H1 (cell line): ENCODE measurements at regions not wholly inside any gene's neighbourhood (a gene's known extent, or its start where the extent isn't known, plus 50 kb on each side); places are given as distances from the start of the nearest gene placed in this dataset.

Experiments used
- CTCF ChIA-PET: fragments of 300-600 bp; sonication (Branson Sonifier 250); formaldehyde crosslinking; loops from one replicate; lab custom pipeline; 2021; ENCODE audit not compliant: partially characterized antibody; lab: Charles Lee
- POLR2A ChIA-PET: fragments of 300-600 bp; sonication (Branson Sonifier 250); formaldehyde crosslinking; loops from one replicate; lab custom pipeline; 2021; ENCODE audit warnings: inconsistent platforms; ENCODE audit not compliant: partially characterized antibody; lab: Charles Lee
- DNase-seq, 2 experiments: peaks; one replicate each; pipeline versions ENCODE4 v3.0.0 to v3.0.0-alpha.2; 2010 to 2022; ENCODE audit warnings: low spot score in 2 of 2, low read depth in 1 of 2, mixed read lengths in 1 of 2
- FAIRE-seq: peaks from 2 replicates; lab custom pipeline; 2011; peaks lifted over from hg19 to GRCh38; lab: Jason Lieb, UNC
- H2AFZ ChIP-seq: 2 replicates; pipeline ENCODE4 v1.8.1; 2012; ENCODE audit warnings: low read length, inconsistent platforms
- H2AK5ac ChIP-seq: 2 replicates; pipeline ENCODE4 v1.6.1; 2013; ENCODE audit warnings: low read depth, low read length
- H2BK120ac ChIP-seq: replicated peaks from 2 replicates; pipeline ENCODE3; 2013; ENCODE audit warnings: low read depth, low read length, inconsistent platforms
- H2BK12ac ChIP-seq: 2 replicates; pipeline ENCODE4 v1.6.1; 2013; ENCODE audit warnings: low read depth, low read length
- H2BK15ac ChIP-seq: 2 replicates; pipeline ENCODE4 v1.6.1; 2013; ENCODE audit warnings: low read length
- H2BK20ac ChIP-seq: 2 replicates; pipeline ENCODE4 v1.6.1; 2013; ENCODE audit warnings: low read length
- H2BK5ac ChIP-seq: 2 replicates; pipeline ENCODE4 v1.6.1; 2013; ENCODE audit warnings: low read depth, low read length
- H3K14ac ChIP-seq: 2 replicates; pipeline ENCODE4 v1.6.1; 2013; ENCODE audit warnings: inconsistent platforms; ENCODE audit not compliant: insufficient read length
- H3K18ac ChIP-seq: 2 replicates; pipeline ENCODE4 v1.6.1; 2013; ENCODE audit warnings: low read length; ENCODE audit errors: extremely low read depth
- H3K23ac ChIP-seq: 2 replicates; pipeline ENCODE4 v1.6.1; 2013; ENCODE audit warnings: inconsistent platforms; ENCODE audit not compliant: insufficient read length
- H3K23me2 ChIP-seq: 2 replicates; pipeline ENCODE4 v1.6.1; 2013; ENCODE audit warnings: low read depth, low read length
- H3K27ac ChIP-seq: 2 replicates; pipeline ENCODE4 v1.6.1; 2011; ENCODE audit warnings: low read depth, low read length, inconsistent platforms
- H3K27me3 ChIP-seq, 4 experiments: replicated peaks in 1 of 4; 1 replicate in 1 of 4; 2 replicates in 3 of 4; pipeline versions ENCODE4 v1.6.1 to v1.8.1; 2011 to 2013; ENCODE audit warnings: low read length in 3 of 4, mild to moderate bottlenecking in 3 of 4, inconsistent platforms in 2 of 4, mixed read lengths in 2 of 4, moderate library complexity in 1 of 4; ENCODE audit not compliant: control insufficient read depth in 3 of 4, insufficient read depth in 3 of 4; ENCODE audit errors: extremely low read depth in 1 of 4
- H3K36me3 ChIP-seq, 4 experiments: 2 replicates each; pipeline versions ENCODE4 v1.6.1 to v1.8.1; 2011 to 2013; ENCODE audit warnings: mild to moderate bottlenecking in 4 of 4, low read length in 3 of 4, moderate library complexity in 2 of 4, control low read depth in 1 of 4, inconsistent platforms in 1 of 4; ENCODE audit not compliant: insufficient read depth in 4 of 4, control insufficient read depth in 2 of 4
- H3K4ac ChIP-seq: replicated peaks from 2 replicates; pipeline ENCODE3; 2013; ENCODE audit warnings: low read length, low read depth, mixed read lengths, inconsistent platforms; ENCODE audit not compliant: insufficient read length
- H3K4me1 ChIP-seq, 4 experiments: replicated peaks in 1 of 4; 1 replicate in 1 of 4; 2 replicates in 3 of 4; pipeline versions ENCODE4 v1.6.1 to v1.8.1; 2011 to 2013; ENCODE audit warnings: low read length in 3 of 4, inconsistent platforms in 2 of 4, mixed read lengths in 1 of 4; ENCODE audit not compliant: insufficient read depth in 4 of 4, control insufficient read depth in 3 of 4
- H3K4me2 ChIP-seq, 2 experiments: 2 replicates each; pipeline versions ENCODE4 v1.6.1 to v1.8.1; 2011 to 2013; ENCODE audit warnings: low read depth in 2 of 2, low read length in 2 of 2, control low read depth in 1 of 2, inconsistent platforms in 1 of 2, mild to moderate bottlenecking in 1 of 2; ENCODE audit not compliant: insufficient read depth in 1 of 2
- H3K4me3 ChIP-seq, 4 experiments: fragments of 200-600, 300-600 bp in 1 of 4; sonication (generic), shearing (Covaris generic), sonication (Bioruptor Twin) in 1 of 4; 2 replicates each; pipeline versions ENCODE4 v1.5.1 to v1.8.1; 2011 to 2016; ENCODE audit warnings: low read length in 4 of 4, low read depth in 3 of 4, control low read depth in 2 of 4, inconsistent platforms in 2 of 4, mild to moderate bottlenecking in 2 of 4, mixed read lengths in 1 of 4, moderate library complexity in 1 of 4; ENCODE audit not compliant: insufficient read depth in 2 of 4; ENCODE audit errors: extremely low read depth in 1 of 4
- H3K56ac ChIP-seq: replicated peaks from 2 replicates; pipeline ENCODE3; 2013; ENCODE audit warnings: low read depth, mild to moderate bottlenecking, mixed read lengths, low read length, inconsistent platforms; ENCODE audit not compliant: insufficient read length
- H3K79me1 ChIP-seq: 2 replicates; pipeline ENCODE4 v1.6.1; 2013; ENCODE audit warnings: low read depth, low read length, control low read depth
- H3K79me2 ChIP-seq, 2 experiments: 2 replicates each; pipeline versions ENCODE4 v1.6.1 to v1.8.1; 2012 to 2013; ENCODE audit warnings: low read length in 2 of 2, mild to moderate bottlenecking in 2 of 2, inconsistent platforms in 1 of 2; ENCODE audit not compliant: insufficient read depth in 2 of 2, control insufficient read depth in 1 of 2
- H3K9ac ChIP-seq, 4 experiments: replicated peaks in 1 of 4; 1 replicate in 1 of 4; 2 replicates in 3 of 4; pipeline versions ENCODE4 v1.6.1 to v1.8.1; 2011 to 2013; ENCODE audit warnings: low read depth in 3 of 4, low read length in 3 of 4, control low read depth in 2 of 4, mild to moderate bottlenecking in 2 of 4, moderate library complexity in 2 of 4, inconsistent platforms in 1 of 4; ENCODE audit errors: extremely low read depth in 1 of 4
- H3K9me3 ChIP-seq, 2 experiments: 2 replicates each; pipeline versions ENCODE4 v1.6.1 to v1.8.1; 2012 to 2013; ENCODE audit warnings: mild to moderate bottlenecking in 2 of 2, moderate library complexity in 2 of 2, control low read depth in 1 of 2, inconsistent platforms in 1 of 2, low read depth in 1 of 2, low read length in 1 of 2, mixed read lengths in 1 of 2; ENCODE audit not compliant: insufficient read depth in 2 of 2
- H4K20me1 ChIP-seq, 2 experiments: replicated peaks in 1 of 2; 2 replicates each; pipeline versions ENCODE3 to v1.8.1; 2011 to 2013; ENCODE audit warnings: inconsistent platforms in 2 of 2, low read length in 2 of 2, mild to moderate bottlenecking in 1 of 2; ENCODE audit not compliant: insufficient read depth in 2 of 2, control insufficient read depth in 1 of 2
- H4K5ac ChIP-seq: 2 replicates; pipeline ENCODE4 v1.6.1; 2013; ENCODE audit warnings: low read length, low read depth, mixed read lengths, inconsistent platforms; ENCODE audit not compliant: insufficient read length
- H4K8ac ChIP-seq: 2 replicates; pipeline ENCODE4 v1.8.0; 2013; ENCODE audit warnings: mild to moderate bottlenecking, moderate library complexity, low read length, inconsistent platforms; ENCODE audit not compliant: insufficient read depth; ENCODE audit errors: extremely low read depth
- H4K91ac ChIP-seq: replicated peaks from 2 replicates; pipeline ENCODE3; 2013; ENCODE audit warnings: low read length, mixed read lengths, inconsistent platforms; ENCODE audit not compliant: insufficient read length
- BRCA1 ChIP-seq: IDR thresholded peaks from 2 replicates; pipeline ENCODE4 v1.6.1; 2012; ENCODE audit warnings: low read depth, low read length, improper control_type of control experiment
- JUND ChIP-seq: IDR thresholded peaks from 2 replicates; pipeline ENCODE4 v1.6.1; 2011; ENCODE audit warnings: mild to moderate bottlenecking, improper control_type of control experiment, low read length
- MAFK ChIP-seq: IDR thresholded peaks from 2 replicates; pipeline ENCODE4 v1.6.1; 2012; ENCODE audit warnings: low read depth, mild to moderate bottlenecking, improper control_type of control experiment, low read length
- RFX5 ChIP-seq: IDR thresholded peaks from 2 replicates; pipeline ENCODE4 v1.6.1; 2011; ENCODE audit warnings: low read depth, low read length, improper control_type of control experiment, borderline replicate concordance
- SP2 ChIP-seq: IDR thresholded peaks from 2 replicates; pipeline ENCODE4 v1.6.1; 2012; ENCODE audit warnings: mild to moderate bottlenecking, low read length, inconsistent platforms
- TEAD4 ChIP-seq: IDR thresholded peaks from 2 replicates; pipeline ENCODE4 v1.6.1; 2012; ENCODE audit warnings: low read depth, low read length, inconsistent platforms, mixed read lengths
- WGBS, 2 experiments: shearing (Covaris generic) in 1 of 2; methylation state at CpG; one replicate each; pipeline versions ENCODE4 v1.1.6 to v1.1.7; 2013 to 2015; ENCODE audit warnings: low lambda C conversion rate in 2 of 2, mixed read lengths in 2 of 2, inconsistent platforms in 1 of 2, low coverage in 1 of 2, missing lambda C conversion rate in 1 of 2; ENCODE audit not compliant: insufficient replicate concordance in 2 of 2, insufficient coverage in 1 of 2, insufficient read length in 1 of 2; ENCODE audit errors: extremely low coverage in 1 of 2, missing lambda C conversion rate in 1 of 2; 5-methylcytosine and 5-hydroxymethylcytosine counted together

DNA sequence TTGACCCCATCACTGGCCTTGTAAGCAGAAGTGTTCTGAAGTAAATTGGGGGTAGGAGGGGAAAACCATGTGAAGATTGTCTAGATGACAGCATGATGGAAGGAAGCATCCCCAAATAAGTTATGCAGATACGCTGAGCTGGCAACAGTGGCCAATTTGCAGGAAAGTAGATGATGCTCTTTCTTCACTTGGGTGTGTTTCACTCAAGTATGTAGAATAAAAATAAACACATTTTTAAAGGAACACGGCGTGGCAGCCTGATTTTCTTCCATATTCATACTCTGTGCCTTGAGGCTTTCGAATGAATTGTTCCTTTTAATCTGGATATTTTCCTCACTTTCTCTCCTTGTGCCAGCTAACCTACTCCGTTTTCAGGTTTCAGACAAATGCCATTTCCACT is 295.5 kb upstream of the DPYD start:
- no peak overlapping the region for H2BK15ac ChIP-seq
- no peaks in the 10 kb centered on the region for H3K4me1 ChIP-seq
- no peaks in the 10 kb centered on the region for H4K20me1 ChIP-seq
- CTCF ChIA-PET, result no interaction called here
- H2BK5ac ChIP-seq, result no peak overlapping the region
- no peak overlapping the region for H2BK20ac ChIP-seq
- TF ChIP-seq BRCA1 (no peak), RFX5 (no peak), TEAD4 (no peak), MAFK (no peak), JUND (no peak), SP2 (no peak)
- no peaks in the 10 kb centered on the region for H3K27me3 ChIP-seq
- no peak overlapping the region for H3K27ac ChIP-seq
- H4K8ac ChIP-seq, result no peak overlapping the region
- H3K79me2 ChIP-seq, result no peaks in the 10 kb centered on the region
- POLR2A ChIA-PET, result interaction anchor here (0.5 kb wide), 1 partner anchor 1930 kb away, joined by 3 read pairs; no protein-coding TSS in a partner anchor
- no peaks in the 10 kb centered on the region for H3K9me3 ChIP-seq
- no peak overlapping the region for H3K14ac ChIP-seq
- no peak overlapping the region for H3K23ac ChIP-seq
- no peak overlapping the region for H2BK12ac ChIP-seq
- H3K4ac ChIP-seq, result no peak overlapping the region
- H2AK5ac ChIP-seq, result no peak overlapping the region
- no peaks in the 10 kb centered on the region for H3K36me3 ChIP-seq
- H3K4me3 ChIP-seq, result no peak overlapping the region
- H3K56ac ChIP-seq, result no peak overlapping the region
- no peaks in the 10 kb centered on the region for H3K23me2 ChIP-seq
- no peak overlapping the region for H2BK120ac ChIP-seq
- H4K91ac ChIP-seq, result no peak overlapping the region
- no peak overlapping the region for H3K18ac ChIP-seq
- H4K5ac ChIP-seq, result no peak overlapping the region
- DNase-seq, result no peak
- no peak overlapping the region for H2AFZ ChIP-seq
- 91% methylated on average over 5 of the region's 5 CpGs; no CpG with 5 or more reads in 1 of the 2 experiments for WGBS, 2 experiments
- FAIRE-seq, result no peak
- no peak overlapping the region for H3K9ac ChIP-seq
- no peak overlapping the region for H3K4me2 ChIP-seq
- H3K79me1 ChIP-seq, result no peaks in the 10 kb centered on the region
